GM18867 (cell line): ENCODE measurements at regions not wholly inside any gene's neighbourhood (a gene's known extent, or its start where the extent isn't known, plus 50 kb on each side); places are given as distances from the start of the nearest gene placed in this dataset.
"Not testable (repeated sequence)": the region's sequence is repeated elsewhere in the genome, so short reads cannot be mapped to it uniquely, and the experiment has no call there.

ENCODE experiments used
- ATAC-seq: cut with Tn5 transposase; IDR thresholded peaks from one replicate; pipeline ENCODE4 v1.9.1; 2021; ENCODE audit warnings: mild to moderate bottlenecking, moderate library complexity; ENCODE audit not compliant: unreplicated experiment

GRCh38 chr2:221999717-222000116 lies 299.1 kb downstream of the PAX3 start:
- no peak for ATAC-seq

GRCh38 chr2:221999166-221999565 lies 299.6 kb downstream of the PAX3 start:
- no peak for ATAC-seq

- ATAC-seq = no peak
Observed at GRCh38 chr2:221997683-221998082, 301.1 kb downstream of the PAX3 start.

- ATAC-seq = no peak
Observed at GRCh38 chr2:221997100-221997499, 301.7 kb downstream of the PAX3 start.

GRCh38 chr2:221994926-221995325 lies 303.9 kb downstream of the PAX3 start:
- ATAC-seq = no peak

- ATAC-seq = not testable (repeated sequence)
Observed at GRCh38 chr2:221984376-221984775, 314.4 kb downstream of the PAX3 start.

- ATAC-seq = no peak
Observed at GRCh38 chr2:221981912-221982470, 316.8 kb downstream of the PAX3 start.

GRCh38 chr2:221975151-221975550 lies 323.6 kb downstream of the PAX3 start:
- no peak for ATAC-seq

- no peak for ATAC-seq
Observed at GRCh38 chr2:221973902-221974301, 324.9 kb downstream of the PAX3 start.

GRCh38 chr2:221973502-221973901 lies 325.3 kb downstream of the PAX3 start:
- ATAC-seq = no peak

GRCh38 chr2:221972813-221973478 lies 325.9 kb downstream of the PAX3 start:
- no peak for ATAC-seq

GRCh38 chr2:221970389-221970788 lies 328.4 kb downstream of the PAX3 start:
- no peak for ATAC-seq

GRCh38 chr2:221969830-221970144 lies 329.0 kb downstream of the PAX3 start:
- no peak for ATAC-seq

- peak; percentile 73 for ATAC-seq
Observed at GRCh38 chr2:221969087-221969829, 329.5 kb downstream of the PAX3 start.

- ATAC-seq = no peak
Observed at GRCh38 chr2:221962186-221962585, 336.6 kb downstream of the PAX3 start.

- ATAC-seq = no peak
Observed at GRCh38 chr2:221961561-221961960, 337.2 kb downstream of the PAX3 start.

- ATAC-seq = no peak
Observed at GRCh38 chr2:221958224-221958623, 340.6 kb downstream of the PAX3 start.

- no peak for ATAC-seq
Observed at GRCh38 chr2:221948076-221948475, 350.7 kb downstream of the PAX3 start.

GRCh38 chr2:221944452-221944851 lies 354.3 kb downstream of the PAX3 start:
- not testable (repeated sequence) for ATAC-seq

GRCh38 chr2:221943076-221943810 lies 355.6 kb downstream of the PAX3 start:
- ATAC-seq = no peak

- no peak for ATAC-seq
Observed at GRCh38 chr2:221931251-221931991, 359.3 kb upstream of the EPHA4 start.
